RWPE1 (cell line): ENCODE measurements at regions not wholly inside any gene's neighbourhood (a gene's known extent, or its start where the extent isn't known, plus 50 kb on each side); places are given as distances from the start of the nearest gene placed in this dataset.

Source experiments
- CTCF ChIA-PET: fragments of 350-600 bp; sonication (Branson Sonifier 250); formaldehyde crosslinking; extraction: SDS; loops from one replicate; lab custom pipeline; 2021; lab: Yijun Ruan, JAX
- POLR2A ChIA-PET: fragments of 400-600 bp; formaldehyde crosslinking; extraction: SDS; loops from one replicate; lab custom pipeline; 2020; ENCODE audit warnings: antibody characterized with exemption; ENCODE audit not compliant: low non-redundant PET; lab: Yijun Ruan, JAX
- DNase-seq: peaks from one replicate; pipeline ENCODE4 v3.0.0; 2012; ENCODE audit warnings: low spot score
- H3K27ac ChIP-seq: fragments of 450-650 bp; 2 replicates; pipeline ENCODE4 v1.5.1; 2017
- TF ChIP-seq, protein P1 (sequence below): fragments of 450-650 bp; conservative IDR thresholded peaks from 2 replicates; pipeline ENCODE4 v1.5.1; 2017; ENCODE audit warnings: low read depth, mild to moderate bottlenecking

DNA sequence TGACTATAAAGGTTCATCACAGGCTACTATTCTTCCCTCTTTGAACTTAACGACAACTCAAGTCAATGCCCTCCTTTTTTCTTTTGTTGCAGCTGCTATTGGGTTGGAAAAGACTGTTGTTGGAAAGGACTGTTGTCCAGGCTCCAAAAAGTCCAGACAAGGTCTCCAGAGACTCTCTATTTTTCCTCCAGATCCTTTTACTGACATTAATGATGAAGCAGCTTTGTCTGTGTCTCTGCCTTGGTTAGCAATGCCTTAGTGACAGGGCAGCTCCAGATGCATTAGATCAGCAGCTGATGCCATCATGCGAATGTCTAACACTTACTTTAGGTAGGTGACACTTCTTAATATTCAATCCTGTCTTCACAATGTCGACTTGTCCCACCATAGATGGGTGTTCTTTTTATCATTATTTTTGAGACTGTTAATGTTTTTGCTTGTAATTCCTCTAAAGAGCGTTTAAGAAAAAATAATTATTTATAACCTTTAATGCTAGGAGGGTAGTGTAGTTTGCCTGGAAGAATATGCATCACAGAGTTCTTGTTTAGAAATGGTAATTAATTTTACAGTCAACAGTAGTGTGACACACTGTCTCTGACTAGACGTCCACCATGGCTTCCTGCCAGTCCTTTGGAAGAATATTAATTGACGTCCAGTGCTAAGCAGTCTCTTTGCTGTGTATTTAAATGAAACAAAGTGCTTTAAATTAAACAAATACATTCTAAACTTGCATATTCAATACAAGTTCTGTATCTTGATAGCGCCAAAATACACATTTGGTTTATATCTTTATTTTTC lies 492.2 kb downstream of the NR2F1-AS1 start:
- DNase-seq = no peak
- ChIA-PET CTCF (no interaction called here), POLR2A (no interaction called here)
- no peak overlapping the region for H3K27ac ChIP-seq
- TF ChIP-seq, protein P1, sequence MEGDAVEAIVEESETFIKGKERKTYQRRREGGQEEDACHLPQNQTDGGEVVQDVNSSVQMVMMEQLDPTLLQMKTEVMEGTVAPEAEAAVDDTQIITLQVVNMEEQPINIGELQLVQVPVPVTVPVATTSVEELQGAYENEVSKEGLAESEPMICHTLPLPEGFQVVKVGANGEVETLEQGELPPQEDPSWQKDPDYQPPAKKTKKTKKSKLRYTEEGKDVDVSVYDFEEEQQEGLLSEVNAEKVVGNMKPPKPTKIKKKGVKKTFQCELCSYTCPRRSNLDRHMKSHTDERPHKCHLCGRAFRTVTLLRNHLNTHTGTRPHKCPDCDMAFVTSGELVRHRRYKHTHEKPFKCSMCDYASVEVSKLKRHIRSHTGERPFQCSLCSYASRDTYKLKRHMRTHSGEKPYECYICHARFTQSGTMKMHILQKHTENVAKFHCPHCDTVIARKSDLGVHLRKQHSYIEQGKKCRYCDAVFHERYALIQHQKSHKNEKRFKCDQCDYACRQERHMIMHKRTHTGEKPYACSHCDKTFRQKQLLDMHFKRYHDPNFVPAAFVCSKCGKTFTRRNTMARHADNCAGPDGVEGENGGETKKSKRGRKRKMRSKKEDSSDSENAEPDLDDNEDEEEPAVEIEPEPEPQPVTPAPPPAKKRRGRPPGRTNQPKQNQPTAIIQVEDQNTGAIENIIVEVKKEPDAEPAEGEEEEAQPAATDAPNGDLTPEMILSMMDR = no peak

DNA sequence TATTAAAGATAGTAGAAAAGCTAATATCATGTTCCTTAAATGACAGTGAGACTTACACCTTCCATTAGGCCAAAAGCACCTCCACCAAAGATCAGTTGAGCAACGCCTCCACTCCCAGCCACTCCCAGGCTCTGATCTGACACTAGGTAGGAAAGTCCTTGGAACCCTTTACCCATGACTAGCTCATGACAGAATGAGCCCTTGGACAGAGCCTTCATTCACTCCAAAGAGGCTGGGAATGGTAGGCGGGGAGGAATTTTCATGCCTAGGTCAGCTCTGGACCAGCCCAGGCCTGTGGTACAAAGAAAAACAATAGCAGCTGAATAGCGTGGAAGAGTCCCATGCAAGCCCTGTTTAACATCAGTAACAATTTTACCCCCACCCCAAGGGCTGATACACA lies 493.7 kb downstream of the NR2F1-AS1 start:
- TF ChIP-seq, protein P1 = no peak
- no peak for DNase-seq
- ChIA-PET CTCF (interaction anchor here (0.6 kb wide), 1 partner anchor 409 kb away, joined by 3 read pairs; no protein-coding TSS in a partner anchor), POLR2A (no interaction called here)
- no peak overlapping the region for H3K27ac ChIP-seq

DNA sequence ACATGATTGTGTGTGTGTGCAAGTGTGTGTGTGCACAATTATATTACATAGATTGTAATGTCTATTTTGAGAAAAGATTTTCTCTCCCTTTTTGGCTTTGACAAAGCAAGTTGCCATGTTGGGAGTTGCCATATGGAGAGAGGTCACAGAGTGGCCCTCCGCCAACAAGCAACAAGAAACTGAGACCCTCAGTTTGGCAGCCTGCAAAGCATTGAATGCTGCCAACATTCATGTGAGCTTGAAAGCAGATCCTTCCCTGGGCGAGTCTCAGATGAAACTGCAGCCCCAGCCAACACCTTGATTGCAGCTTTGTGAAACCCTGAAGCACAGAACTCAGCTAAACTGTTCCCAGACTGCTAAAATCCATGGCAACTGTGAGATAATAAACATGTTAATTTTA lies 498.0 kb downstream of the NR2F1-AS1 start:
- POLR2A ChIA-PET = no interaction called here
- CTCF ChIA-PET = no interaction called here
- no peak for DNase-seq
- H3K27ac ChIP-seq = no peak overlapping the region
- TF ChIP-seq, protein P1 = no peak

DNA sequence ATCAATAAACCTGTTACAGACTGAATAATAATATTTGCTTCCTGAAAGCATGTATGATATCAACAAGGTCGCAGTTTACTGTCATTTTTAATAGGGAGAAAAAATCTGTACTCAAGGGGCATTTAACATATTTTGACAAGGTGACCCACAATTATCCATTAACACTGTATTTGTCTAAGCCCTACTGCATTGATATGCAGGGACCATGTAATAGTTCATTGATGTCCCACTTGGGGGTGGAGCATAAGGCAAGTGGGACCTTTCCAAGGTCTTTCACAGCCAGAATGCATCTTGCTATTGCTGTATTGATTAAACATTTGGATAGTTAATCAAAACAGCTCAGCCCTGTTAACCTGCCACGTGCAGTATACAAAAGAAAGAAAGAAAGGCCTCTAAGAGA lies 502.0 kb downstream of the NR2F1-AS1 start:
- TF ChIP-seq, protein P1 = no peak
- POLR2A ChIA-PET = no interaction called here
- H3K27ac ChIP-seq = no peak overlapping the region
- no peak for DNase-seq
- CTCF ChIA-PET = no interaction called here

DNA sequence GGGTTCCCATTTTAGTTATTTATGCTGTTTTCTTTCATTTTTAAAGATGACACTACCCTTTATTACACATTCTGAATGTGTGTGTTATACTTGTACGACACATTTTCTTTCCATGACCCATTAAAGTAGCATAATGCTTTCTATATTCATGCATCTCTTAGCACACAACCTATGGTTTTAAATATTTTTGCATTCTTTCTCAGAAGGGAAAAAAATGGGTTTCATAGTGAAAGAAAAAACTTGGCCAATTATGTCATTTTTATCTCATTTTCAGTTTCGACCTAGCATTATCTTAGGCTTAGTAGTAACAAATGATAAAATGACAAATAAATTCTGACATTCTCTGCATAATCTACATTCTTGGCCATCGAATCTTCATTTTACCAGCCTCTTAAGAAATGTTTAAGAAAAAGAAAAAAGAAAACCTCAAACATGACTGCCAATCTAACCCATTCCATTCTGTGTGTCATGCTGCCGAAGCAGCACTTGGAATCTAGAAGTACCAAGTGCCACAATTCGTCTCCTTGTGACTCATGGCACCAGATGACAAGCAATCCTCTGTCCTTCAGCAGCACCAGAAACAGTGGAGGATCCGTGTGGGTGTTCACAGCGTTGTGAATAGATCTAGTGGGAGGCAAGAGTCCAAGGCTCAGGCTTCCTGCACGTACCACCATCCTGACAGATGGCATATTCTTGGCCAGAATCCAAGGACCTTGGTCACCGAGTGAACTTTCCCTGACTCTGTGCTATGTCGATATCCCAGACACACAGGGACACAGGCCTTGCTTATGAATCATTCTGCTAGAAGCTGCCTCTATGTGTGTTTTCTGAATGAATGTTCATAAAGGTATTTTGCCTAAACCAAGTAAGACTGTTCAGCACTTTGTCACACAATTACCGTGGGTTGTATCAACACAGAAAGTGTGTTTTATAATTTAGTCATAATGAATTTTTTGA lies 502.7 kb downstream of the NR2F1-AS1 start:
- ChIA-PET POLR2A (no interaction called here), CTCF (no interaction called here)
- H3K27ac ChIP-seq = peak overlapping the region; percentile 33; the same call in 1 of the 2 replicates
- peak; percentile 59 for DNase-seq
- TF ChIP-seq, protein P1 = no peak

DNA sequence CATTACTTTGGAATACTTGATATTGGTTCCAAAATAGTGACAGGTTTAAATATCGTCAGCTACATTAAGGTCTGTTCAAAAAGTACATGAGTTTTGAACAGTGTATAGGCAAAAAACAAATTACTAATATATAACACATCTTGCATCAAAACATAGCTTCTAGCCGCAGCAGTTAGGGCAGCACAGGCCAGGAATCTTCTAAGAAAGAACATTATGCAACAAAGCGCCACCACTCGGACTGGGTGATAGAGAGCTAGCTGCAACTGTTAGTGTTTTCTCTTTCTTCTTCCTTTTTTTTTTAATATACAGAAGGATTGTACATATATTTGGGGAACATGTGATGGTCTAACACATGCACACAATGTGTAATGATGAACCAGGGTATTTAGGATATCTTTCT lies 504.5 kb downstream of the NR2F1-AS1 start:
- POLR2A ChIA-PET = no interaction called here
- TF ChIP-seq, protein P1 = no peak
- CTCF ChIA-PET = interaction anchor here (0.7 kb wide), 1 partner anchor 101 kb away, joined by 6 read pairs; no protein-coding TSS in a partner anchor
- DNase-seq = no peak
- H3K27ac ChIP-seq = no peak overlapping the region
